DMS114 treated with DMSO at 0.1 percent for 48 hours (cell line): ENCODE measurements at regions not wholly inside any gene's neighbourhood (a gene's known extent, or its start where the extent isn't known, plus 50 kb on each side); places are given as distances from the start of the nearest gene placed in this dataset.

ENCODE experiments used
- DNase-seq: peaks from one replicate; lab custom pipeline; 2025; ENCODE audit not compliant: unreplicated experiment; lab: John Stamatoyannopoulos, UW

GRCh38 chr18:59758837-59759236 lies 61.6 kb upstream of the CCBE1 start:
- DNase-seq = no peak

DNA sequence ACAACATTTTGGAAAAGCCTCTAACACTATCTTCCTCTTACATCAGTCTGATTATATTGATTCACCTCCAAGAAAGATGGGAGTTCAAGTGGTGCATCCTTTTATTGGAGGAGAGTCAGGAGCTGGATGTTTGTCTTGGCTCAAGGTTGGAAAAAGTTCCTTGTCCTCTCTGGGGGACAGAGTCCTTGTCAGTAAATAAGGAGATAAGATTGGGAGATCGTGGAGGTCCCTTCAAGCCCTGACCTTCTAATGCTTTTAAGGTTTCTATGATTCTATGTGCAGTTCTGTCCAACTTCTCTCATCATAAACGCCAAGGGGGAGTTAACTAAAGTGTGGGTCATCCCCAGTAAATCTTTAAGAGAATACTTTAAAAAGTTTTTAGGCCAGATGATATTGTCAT lies 60.9 kb upstream of the CCBE1 start:
- DNase-seq = no peak

- DNase-seq = no peak
These were observed 55.4 kb upstream of the CCBE1 start for GRCh38 chr18:59752666-59753065.

DNA sequence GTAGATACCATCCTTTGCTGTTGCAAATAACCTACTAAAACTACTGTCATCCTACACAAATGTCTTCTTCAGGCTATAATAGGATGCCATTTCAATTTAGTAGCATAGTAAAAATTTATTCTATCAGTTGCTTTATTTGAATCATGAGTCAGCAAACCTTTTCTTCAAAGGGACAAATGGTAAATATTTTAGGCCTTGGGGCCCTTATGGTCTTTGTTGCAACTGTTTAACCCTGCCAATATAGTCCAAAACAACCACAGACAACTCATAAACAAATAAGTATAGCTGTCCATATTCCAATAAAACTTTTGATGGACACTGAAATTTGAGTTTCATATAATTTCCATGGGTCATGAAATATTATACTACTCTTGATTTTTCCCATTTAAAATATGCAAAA lies 54.0 kb upstream of the CCBE1 start:
- no peak for DNase-seq

DNA sequence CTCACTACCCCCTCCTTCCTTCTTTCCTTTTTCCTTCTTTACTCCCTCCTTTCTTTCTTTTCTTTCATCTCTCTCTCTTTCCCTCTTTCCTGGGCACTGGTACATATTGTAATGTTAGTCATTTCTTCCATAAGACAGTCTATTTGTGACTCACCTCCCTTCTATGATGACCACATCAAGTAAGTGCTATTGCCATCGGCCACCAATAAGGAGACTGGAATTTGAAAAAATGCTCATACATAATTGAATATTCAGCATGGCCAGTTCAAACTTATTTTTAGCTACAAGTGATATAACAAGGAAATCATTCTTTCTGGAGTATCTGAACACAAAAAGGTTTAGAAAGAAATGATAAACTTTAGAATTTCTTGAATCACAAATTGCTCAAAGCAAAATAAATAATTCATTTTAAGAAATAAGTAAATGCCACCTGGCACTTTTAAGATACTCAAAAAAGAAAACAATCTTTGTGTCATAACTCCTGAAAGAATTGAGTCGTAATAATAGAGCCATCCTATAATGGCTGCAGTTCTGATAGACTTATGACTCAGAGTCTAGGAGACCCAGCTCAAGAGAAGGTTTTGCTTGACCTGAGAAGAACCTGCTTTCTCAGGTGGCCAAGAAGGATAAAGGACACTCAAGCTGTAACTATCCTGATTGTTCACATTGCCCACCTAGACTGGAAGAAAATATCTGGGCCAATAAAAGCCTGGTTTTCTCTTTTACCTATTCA lies 51.6 kb upstream of the CCBE1 start:
- DNase-seq = no peak
